ENCODE measurements at regions not wholly inside any gene's neighbourhood (a gene's known extent, or its start where the extent isn't known, plus 50 kb on each side); places are given as distances from the start of the nearest gene placed in this dataset.

DNA sequence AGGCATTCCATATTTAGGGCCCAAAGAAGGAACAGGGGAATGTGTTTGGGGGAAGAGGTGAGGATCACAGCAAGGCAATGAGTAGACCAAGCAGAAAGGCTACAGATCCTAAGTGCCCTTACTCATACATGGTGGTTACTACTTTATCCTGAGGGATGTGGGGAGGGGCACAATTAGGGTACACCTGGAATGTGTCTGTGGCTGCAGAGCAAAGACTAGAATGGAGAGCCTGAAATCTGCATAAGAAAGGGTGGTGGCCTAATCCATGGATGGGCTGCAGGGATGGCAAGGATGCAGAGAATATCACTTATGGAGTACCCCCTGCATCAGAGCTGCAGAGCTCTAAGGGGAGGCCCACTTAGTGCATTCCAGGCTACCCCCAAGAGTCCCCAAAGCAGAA lies 352.6 kb upstream of the TRPC7 start:
- TF ChIP-seq, protein P1, sequence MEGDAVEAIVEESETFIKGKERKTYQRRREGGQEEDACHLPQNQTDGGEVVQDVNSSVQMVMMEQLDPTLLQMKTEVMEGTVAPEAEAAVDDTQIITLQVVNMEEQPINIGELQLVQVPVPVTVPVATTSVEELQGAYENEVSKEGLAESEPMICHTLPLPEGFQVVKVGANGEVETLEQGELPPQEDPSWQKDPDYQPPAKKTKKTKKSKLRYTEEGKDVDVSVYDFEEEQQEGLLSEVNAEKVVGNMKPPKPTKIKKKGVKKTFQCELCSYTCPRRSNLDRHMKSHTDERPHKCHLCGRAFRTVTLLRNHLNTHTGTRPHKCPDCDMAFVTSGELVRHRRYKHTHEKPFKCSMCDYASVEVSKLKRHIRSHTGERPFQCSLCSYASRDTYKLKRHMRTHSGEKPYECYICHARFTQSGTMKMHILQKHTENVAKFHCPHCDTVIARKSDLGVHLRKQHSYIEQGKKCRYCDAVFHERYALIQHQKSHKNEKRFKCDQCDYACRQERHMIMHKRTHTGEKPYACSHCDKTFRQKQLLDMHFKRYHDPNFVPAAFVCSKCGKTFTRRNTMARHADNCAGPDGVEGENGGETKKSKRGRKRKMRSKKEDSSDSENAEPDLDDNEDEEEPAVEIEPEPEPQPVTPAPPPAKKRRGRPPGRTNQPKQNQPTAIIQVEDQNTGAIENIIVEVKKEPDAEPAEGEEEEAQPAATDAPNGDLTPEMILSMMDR (IDR thresholded peaks at IDR 0.05) = no peak
- no peak for TF ChIP-seq POLR2A (IDR thresholded peaks at IDR 0.05)

All from lower leg skin (tissue), 3 donors.